ENCODE measurements at regions not wholly inside any gene's neighbourhood (a gene's known extent, or its start where the extent isn't known, plus 50 kb on each side); places are given as distances from the start of the nearest gene placed in this dataset.

- no peak for DNase-seq
Measured at GRCh38 chr5:96243862-96244261, 189.2 kb downstream of the PCSK1 start.

GRCh38 chr5:96243203-96243602, 189.8 kb downstream of the PCSK1 start:
- no peak for DNase-seq

GRCh38 chr5:96242571-96242970, 190.5 kb downstream of the PCSK1 start:
- DNase-seq: no peak

- no peak for DNase-seq
Measured at GRCh38 chr5:96236831-96237230, 196.2 kb downstream of the PCSK1 start.

- no peak for DNase-seq
Measured at GRCh38 chr5:96236051-96236450, 197.0 kb downstream of the PCSK1 start.

- no peak for DNase-seq
Measured at GRCh38 chr5:96235008-96235910, 197.8 kb downstream of the PCSK1 start.

- DNase-seq: no peak
Measured at GRCh38 chr5:96232602-96233001, 200.4 kb downstream of the PCSK1 start.

GRCh38 chr5:96229188-96229587, 203.9 kb downstream of the PCSK1 start:
- DNase-seq: no peak

GRCh38 chr5:96228408-96228807, 204.6 kb downstream of the PCSK1 start:
- DNase-seq: no peak

- DNase-seq: no peak
Measured at GRCh38 chr5:96227957-96228356, 205.1 kb downstream of the PCSK1 start.

- DNase-seq: no peak
Measured at GRCh38 chr5:96226941-96227552, 206.0 kb downstream of the PCSK1 start.

- no peak for DNase-seq
Measured at GRCh38 chr5:96222129-96222528, 210.9 kb downstream of the PCSK1 start.

GRCh38 chr5:96220610-96221390, 212.2 kb downstream of the PCSK1 start:
- DNase-seq: no peak

- DNase-seq: no peak
Measured at GRCh38 chr5:96219580-96220281, 213.3 kb downstream of the PCSK1 start.

- no peak for DNase-seq
Measured at GRCh38 chr5:96218653-96219052, 214.4 kb downstream of the PCSK1 start.

GRCh38 chr5:96214442-96215197, 218.4 kb downstream of the PCSK1 start:
- no peak for DNase-seq

GRCh38 chr5:96209829-96210228, 223.2 kb downstream of the PCSK1 start:
- no peak for DNase-seq

- DNase-seq: no peak
Measured at GRCh38 chr5:96207420-96207819, 225.6 kb downstream of the PCSK1 start.

- DNase-seq: no peak
Measured at GRCh38 chr5:96203761-96204160, 229.3 kb downstream of the PCSK1 start.

GRCh38 chr5:96201503-96201902, 231.5 kb downstream of the PCSK1 start:
- DNase-seq: no peak

GRCh38 chr5:96200641-96201040, 232.4 kb downstream of the PCSK1 start:
- DNase-seq: no peak

GRCh38 chr5:96199713-96200183, 233.3 kb downstream of the PCSK1 start:
- DNase-seq: no peak

All from activated naive CD4-positive, alpha-beta T cell treated with Interleukin-2 at 50 U/mL for 16 hours (primary cell).